Activated CD4-positive, alpha-beta memory T cell treated with anti-CD3 and anti-CD28 coated beads for 36 hours (primary cell): ENCODE measurements at regions not wholly inside any gene's neighbourhood (a gene's known extent, or its start where the extent isn't known, plus 50 kb on each side); places are given as distances from the start of the nearest gene placed in this dataset.

Experiments used
- CTCF ChIA-PET: fragments of 350-600 bp; sonication (Branson Sonifier 250); formaldehyde crosslinking; loops from one replicate; lab custom pipeline; 2021; ENCODE audit warnings: antibody characterized with exemption, inconsistent platforms; lab: Charles Lee
- POLR2A ChIA-PET: fragments of 350-600 bp; sonication (Branson Sonifier 250); formaldehyde crosslinking; loops from one replicate; lab custom pipeline; 2021; ENCODE audit warnings: antibody characterized with exemption; lab: Charles Lee
- DNase-seq: peaks from one replicate; pipeline ENCODE4 v3.0.0-alpha.2; 2020
- H3K27ac Mint-ChIP-seq: one replicate; pipeline ENCODE4 v1.8.0; 2021; ENCODE audit warnings: mixed read lengths
- H3K27me3 Mint-ChIP-seq: one replicate; pipeline ENCODE4 v1.8.0; 2021; ENCODE audit warnings: mixed read lengths
- H3K36me3 Mint-ChIP-seq: one replicate; pipeline ENCODE4 v1.8.0; 2021; ENCODE audit warnings: mixed read lengths
- H3K4me1 Mint-ChIP-seq: one replicate; pipeline ENCODE4 v1.8.0; 2021; ENCODE audit warnings: low read depth, mixed read lengths
- H3K4me3 Mint-ChIP-seq: one replicate; pipeline ENCODE4 v1.8.0; 2021; ENCODE audit warnings: mild to moderate bottlenecking, mixed read lengths
- H3K9me3 Mint-ChIP-seq: one replicate; pipeline ENCODE4 v1.8.0; 2021; ENCODE audit warnings: mixed read lengths
- intact Hi-C: fragments of 100-400 bp; cut with micrococcal nuclease; formaldehyde crosslinking; loops from one replicate; pipeline ENCODE4 v1.15.1; 2023

- Mint-ChIP-seq H3K4me3 (no peak overlapping the region), H3K36me3 (no peaks in the 10 kb centered on the region), H3K27ac (no peak overlapping the region), H3K27me3 (peaks cover 11% of the 10 kb centered on the region), H3K9me3 (no peaks in the 10 kb centered on the region), H3K4me1 (no peaks in the 10 kb centered on the region)
- POLR2A ChIA-PET, result no interaction called here
- CTCF ChIA-PET, result no interaction called here
- intact Hi-C loops, result no loop called here
- no peak for DNase-seq
Measured at GRCh38 chr2:494853-495252, 182.4 kb downstream of the TMEM18 start.

GRCh38 chr2:493228-493627 lies 184.0 kb downstream of the TMEM18 start:
- POLR2A ChIA-PET, result no interaction called here
- Mint-ChIP-seq H3K27me3 (peaks cover 11% of the 10 kb centered on the region), H3K4me1 (no peaks in the 10 kb centered on the region), H3K27ac (no peak overlapping the region), H3K9me3 (no peaks in the 10 kb centered on the region), H3K4me3 (no peak overlapping the region), H3K36me3 (no peaks in the 10 kb centered on the region)
- CTCF ChIA-PET, result no interaction called here
- intact Hi-C loops, result no loop called here
- no peak for DNase-seq

DNA sequence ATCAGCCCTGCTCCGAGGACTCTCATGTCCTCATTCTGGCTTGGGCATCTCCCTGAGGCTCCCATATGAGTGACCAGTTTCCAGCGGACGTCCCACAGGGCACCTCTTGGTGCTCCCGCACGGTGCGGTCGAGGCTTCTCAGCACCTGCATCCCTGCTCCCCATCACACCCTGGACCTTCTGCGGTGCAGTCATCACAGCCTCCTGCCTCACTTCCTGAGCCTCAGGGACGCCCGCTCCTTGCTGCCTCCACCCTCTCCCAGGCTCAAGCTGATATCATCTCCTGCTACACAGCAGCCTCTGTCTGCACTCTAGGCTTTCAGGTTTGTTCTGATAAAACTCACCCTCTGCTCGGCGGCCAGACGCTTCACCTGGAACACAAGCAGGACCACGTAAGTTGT lies 185.0 kb downstream of the TMEM18 start:
- H3K36me3 Mint-ChIP-seq, result no peaks in the 10 kb centered on the region
- no peak for DNase-seq
- no peaks in the 10 kb centered on the region for H3K4me1 Mint-ChIP-seq
- no peaks in the 10 kb centered on the region for H3K9me3 Mint-ChIP-seq
- no peak overlapping the region for H3K4me3 Mint-ChIP-seq
- ChIA-PET POLR2A (no interaction called here), CTCF (no interaction called here)
- H3K27ac Mint-ChIP-seq, result no peak overlapping the region
- peaks cover 11% of the 10 kb centered on the region for H3K27me3 Mint-ChIP-seq
- intact Hi-C loops, result no loop called here

GRCh38 chr2:489838-490237 lies 187.4 kb downstream of the TMEM18 start:
- H3K36me3 Mint-ChIP-seq, result no peaks in the 10 kb centered on the region
- no peak for DNase-seq
- intact Hi-C loops, result no loop called here
- no peaks in the 10 kb centered on the region for H3K4me1 Mint-ChIP-seq
- H3K27me3 Mint-ChIP-seq, result peaks cover 11% of the 10 kb centered on the region
- POLR2A ChIA-PET, result no interaction called here
- H3K4me3 Mint-ChIP-seq, result no peak overlapping the region
- CTCF ChIA-PET, result no interaction called here
- H3K9me3 Mint-ChIP-seq, result no peaks in the 10 kb centered on the region
- H3K27ac Mint-ChIP-seq, result no peak overlapping the region

GRCh38 chr2:489084-489483 lies 188.1 kb downstream of the TMEM18 start:
- Mint-ChIP-seq H3K36me3 (no peaks in the 10 kb centered on the region), H3K4me1 (no peaks in the 10 kb centered on the region), H3K4me3 (no peak overlapping the region), H3K27me3 (peaks cover 11% of the 10 kb centered on the region), H3K9me3 (no peaks in the 10 kb centered on the region), H3K27ac (no peak overlapping the region)
- POLR2A ChIA-PET, result no interaction called here
- CTCF ChIA-PET, result no interaction called here
- no peak for DNase-seq
- intact Hi-C loops, result no loop called here

DNA sequence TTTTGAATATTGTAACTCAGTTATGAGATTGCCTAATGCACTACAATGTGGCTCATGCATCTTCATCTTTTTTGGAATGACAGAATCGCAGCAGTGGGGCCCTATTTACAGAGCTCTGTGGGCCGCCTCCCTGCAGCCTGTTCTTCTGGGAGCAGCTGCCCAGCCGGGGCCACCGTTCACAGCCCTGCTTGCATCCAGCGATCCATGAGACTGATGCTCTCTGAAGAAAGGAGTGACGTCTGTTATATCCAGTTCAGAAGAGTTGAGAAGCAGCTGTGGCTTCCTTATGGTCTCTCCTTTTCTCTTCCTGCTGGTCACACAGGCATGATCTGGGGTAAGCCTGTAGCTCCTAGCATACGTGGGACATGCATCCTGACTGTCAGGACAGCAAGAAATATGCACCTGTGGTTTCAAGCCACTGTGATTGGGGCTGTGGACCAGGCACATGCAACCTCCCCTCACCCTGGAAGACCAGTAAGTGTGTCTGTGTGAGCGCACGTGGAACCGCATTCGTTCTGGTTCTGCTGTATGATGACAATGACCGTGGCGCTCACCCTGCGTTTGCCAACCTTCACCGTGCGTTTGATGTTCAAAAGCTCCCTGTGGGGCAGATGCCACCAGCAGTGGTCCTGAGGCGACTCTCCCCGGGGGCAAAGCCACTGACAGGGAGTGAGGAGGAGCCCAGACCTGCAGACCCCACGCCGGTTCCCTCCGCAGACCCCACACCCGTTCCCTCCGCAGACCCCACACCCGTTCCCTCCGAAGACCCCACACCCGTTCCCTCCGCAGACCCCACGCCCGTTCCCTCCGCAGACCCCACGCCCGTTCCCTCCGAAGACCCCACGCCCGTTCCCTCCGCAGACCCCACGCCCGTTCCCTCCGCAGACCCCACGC lies 189.8 kb downstream of the TMEM18 start:
- no peak overlapping the region for H3K4me3 Mint-ChIP-seq
- H3K36me3 Mint-ChIP-seq, result no peaks in the 10 kb centered on the region
- peaks cover 3% of the 10 kb centered on the region for H3K27me3 Mint-ChIP-seq
- DNase-seq, result no peak
- no peaks in the 10 kb centered on the region for H3K4me1 Mint-ChIP-seq
- no peaks in the 10 kb centered on the region for H3K9me3 Mint-ChIP-seq
- ChIA-PET POLR2A (no interaction called here), CTCF (no interaction called here)
- intact Hi-C loops, result no loop called here
- H3K27ac Mint-ChIP-seq, result no peak overlapping the region

DNA sequence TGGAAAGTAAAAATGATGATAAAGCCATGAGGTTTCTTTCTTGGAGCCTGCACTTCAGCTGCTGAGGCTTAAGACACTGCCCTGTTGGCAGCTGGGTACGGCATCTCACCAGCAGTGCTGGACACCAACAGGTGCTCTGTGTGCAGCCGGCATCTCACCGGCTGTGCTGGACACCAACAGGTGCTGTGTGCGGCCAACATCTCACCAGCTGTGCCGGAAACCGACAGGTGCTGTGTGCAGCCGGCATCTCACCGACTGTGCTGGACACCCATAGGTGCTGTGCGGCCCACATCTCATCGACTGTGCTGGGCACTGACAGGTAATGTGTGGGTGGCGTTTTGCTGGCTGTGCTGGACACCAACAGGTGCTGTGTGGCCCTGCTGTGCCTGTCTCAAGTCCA lies 190.8 kb downstream of the TMEM18 start:
- POLR2A ChIA-PET, result no interaction called here
- intact Hi-C loops, result no loop called here
- no peaks in the 10 kb centered on the region for H3K27me3 Mint-ChIP-seq
- H3K27ac Mint-ChIP-seq, result no peak overlapping the region
- H3K36me3 Mint-ChIP-seq, result no peaks in the 10 kb centered on the region
- H3K4me3 Mint-ChIP-seq, result no peak overlapping the region
- no peaks in the 10 kb centered on the region for H3K4me1 Mint-ChIP-seq
- no peaks in the 10 kb centered on the region for H3K9me3 Mint-ChIP-seq
- CTCF ChIA-PET, result no interaction called here
- no peak for DNase-seq

DNA sequence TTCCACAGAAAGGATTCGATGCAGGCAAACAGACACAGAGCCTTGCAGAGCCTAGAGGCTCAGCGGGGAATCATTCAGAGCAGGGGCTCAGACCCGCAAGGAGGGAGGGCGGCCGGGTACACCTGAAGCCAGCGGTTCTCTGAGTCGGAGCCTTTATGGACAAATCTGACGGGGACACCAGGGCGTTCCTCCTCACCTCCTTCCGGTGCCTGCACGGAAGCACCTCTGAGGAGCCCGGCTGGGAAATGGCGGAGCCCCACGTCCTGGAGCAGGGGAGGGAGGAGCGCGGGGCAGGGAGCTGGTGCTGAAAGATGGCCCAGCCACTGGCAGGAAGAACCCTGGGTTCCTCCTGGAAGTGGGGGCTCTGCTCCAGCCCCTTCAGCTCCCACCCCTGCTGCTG lies 193.5 kb upstream of the ALKAL2 start:
- H3K27me3 Mint-ChIP-seq, result peaks cover 1% of the 10 kb centered on the region
- no peak for DNase-seq
- H3K27ac Mint-ChIP-seq, result no peak overlapping the region
- H3K9me3 Mint-ChIP-seq, result no peaks in the 10 kb centered on the region
- ChIA-PET POLR2A (no interaction called here), CTCF (no interaction called here)
- intact Hi-C loops, result no loop called here
- no peaks in the 10 kb centered on the region for H3K36me3 Mint-ChIP-seq
- H3K4me1 Mint-ChIP-seq, result no peaks in the 10 kb centered on the region
- H3K4me3 Mint-ChIP-seq, result no peak overlapping the region

GRCh38 chr2:479490-480176 lies 191.7 kb upstream of the ALKAL2 start:
- intact Hi-C loops, result no loop called here
- Mint-ChIP-seq H3K4me1 (no peaks in the 10 kb centered on the region), H3K27ac (no peak overlapping the region), H3K9me3 (no peaks in the 10 kb centered on the region), H3K27me3 (peaks cover 5% of the 10 kb centered on the region), H3K4me3 (no peak overlapping the region), H3K36me3 (peaks cover 2% of the 10 kb centered on the region)
- DNase-seq, result no peak
- POLR2A ChIA-PET, result no interaction called here
- CTCF ChIA-PET, result no interaction called here

DNA sequence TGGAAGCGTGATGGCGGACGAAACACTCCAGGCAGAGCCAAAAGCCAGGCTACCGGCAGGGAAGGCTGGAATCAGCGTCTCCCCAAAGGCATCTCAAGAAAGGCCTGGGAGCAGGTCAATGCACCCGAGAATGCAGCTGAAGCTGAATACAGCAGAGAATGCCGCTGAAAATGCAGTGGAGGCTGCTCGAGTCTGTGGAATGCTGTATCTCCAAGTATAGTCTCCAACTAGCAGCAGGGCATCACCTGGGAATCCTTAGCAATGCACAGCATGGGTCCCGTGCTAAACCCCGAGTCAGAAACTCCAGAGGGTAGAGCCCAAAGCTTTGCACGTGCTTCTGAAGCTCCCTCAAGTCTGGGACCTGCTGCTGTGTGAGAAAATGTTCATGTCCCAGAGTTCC lies 191.1 kb upstream of the ALKAL2 start:
- intact Hi-C loops, result no loop called here
- no peak overlapping the region for H3K4me3 Mint-ChIP-seq
- H3K4me1 Mint-ChIP-seq, result no peaks in the 10 kb centered on the region
- ChIA-PET CTCF (no interaction called here), POLR2A (no interaction called here)
- no peak overlapping the region for H3K27ac Mint-ChIP-seq
- DNase-seq, result no peak
- H3K36me3 Mint-ChIP-seq, result peaks cover 2% of the 10 kb centered on the region
- peaks cover 5% of the 10 kb centered on the region for H3K27me3 Mint-ChIP-seq
- H3K9me3 Mint-ChIP-seq, result peaks cover 3% of the 10 kb centered on the region

- DNase-seq, result no peak
- peaks cover 34% of the 10 kb centered on the region for H3K27me3 Mint-ChIP-seq
- peaks cover 5% of the 10 kb centered on the region for H3K4me1 Mint-ChIP-seq
- POLR2A ChIA-PET, result no interaction called here
- H3K36me3 Mint-ChIP-seq, result peaks cover 3% of the 10 kb centered on the region
- intact Hi-C loops, result no loop called here
- H3K27ac Mint-ChIP-seq, result no peak overlapping the region
- H3K4me3 Mint-ChIP-seq, result no peak overlapping the region
- peaks cover 18% of the 10 kb centered on the region for H3K9me3 Mint-ChIP-seq
- CTCF ChIA-PET, result no interaction called here
Measured at GRCh38 chr2:471560-471959, 183.7 kb upstream of the ALKAL2 start.

DNA sequence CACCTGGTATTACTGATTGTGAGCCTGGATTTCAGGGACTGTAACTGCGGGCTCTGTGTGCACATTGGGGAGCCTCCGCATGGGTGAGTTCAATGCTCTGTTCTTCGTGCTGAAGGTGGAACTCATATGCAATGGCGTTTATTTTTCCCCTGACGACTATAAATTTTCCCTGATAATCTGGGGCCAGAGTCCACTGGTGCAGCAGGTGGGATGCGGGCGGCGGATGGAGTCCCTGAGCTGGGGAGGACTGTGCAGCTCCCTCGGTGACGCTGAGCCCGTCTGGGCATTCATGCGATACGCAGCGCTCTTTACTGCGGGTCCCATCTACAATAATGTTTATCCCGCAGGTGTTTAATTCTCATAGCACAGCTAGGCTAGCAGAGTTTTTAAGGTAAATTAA lies 181.6 kb upstream of the ALKAL2 start:
- intact Hi-C loops, result no loop called here
- no peak for DNase-seq
- Mint-ChIP-seq H3K27ac (no peak overlapping the region), H3K36me3 (peaks cover 1% of the 10 kb centered on the region), H3K4me1 (peaks cover 5% of the 10 kb centered on the region), H3K27me3 (peaks cover 45% of the 10 kb centered on the region), H3K9me3 (peaks cover 18% of the 10 kb centered on the region), H3K4me3 (no peak overlapping the region)
- CTCF ChIA-PET, result no interaction called here
- POLR2A ChIA-PET, result no interaction called here
